ENCODE measurements at regions not wholly inside any gene's neighbourhood (a gene's known extent, or its start where the extent isn't known, plus 50 kb on each side); places are given as distances from the start of the nearest gene placed in this dataset.

- TF ChIP-seq POLR2A (IDR thresholded peaks at IDR 0.05; ENCODE audit: extremely low read depth, insufficient read length) (no peak), CTCF (IDR thresholded peaks at IDR 0.05; ENCODE audit: low read depth, low read length) (no peak), MAX (IDR thresholded peaks at IDR 0.05; ENCODE audit: low read depth, low read length) (no peak), MYC (IDR thresholded peaks at IDR 0.05; ENCODE audit: low read depth, low read length) (no peak)
Observed at GRCh38 chr1:201775380-201775779, 53.6 kb upstream of the IPO9 start.

All from NB4 (cell line).